ENCODE measurements at regions not wholly inside any gene's neighbourhood (a gene's known extent, or its start where the extent isn't known, plus 50 kb on each side); places are given as distances from the start of the nearest gene placed in this dataset.

DNA sequence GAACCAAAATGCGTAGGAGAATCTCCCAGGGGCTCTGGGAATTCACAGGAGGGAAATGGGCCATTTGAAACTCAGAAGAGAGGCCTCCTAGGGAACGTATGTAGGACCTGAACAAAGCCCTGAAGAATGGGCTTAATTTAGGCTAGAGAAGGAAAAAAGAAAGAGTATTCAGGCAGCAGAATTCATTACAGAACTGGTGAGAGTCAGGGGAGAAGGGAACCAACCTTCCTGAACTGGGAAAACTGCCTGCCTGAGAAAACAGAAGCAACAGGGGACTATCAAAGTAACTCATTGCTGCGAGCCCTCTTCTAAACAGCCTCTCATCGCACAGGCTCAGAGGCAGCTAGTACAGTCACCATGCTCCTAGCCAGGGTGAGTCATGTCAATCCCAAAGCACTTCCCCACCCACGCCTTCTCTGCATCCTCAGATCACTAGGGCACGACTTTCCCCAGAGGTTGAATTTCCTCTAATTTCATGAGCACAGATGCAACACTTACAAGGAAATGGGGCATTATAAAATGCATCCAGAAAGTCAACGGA is 98.1 kb downstream of the ADSS2 start:
- H3K27ac ChIP-seq, result peak overlapping the region in 3 of 12 donors; percentile 2 to 72 (median 47)

DNA sequence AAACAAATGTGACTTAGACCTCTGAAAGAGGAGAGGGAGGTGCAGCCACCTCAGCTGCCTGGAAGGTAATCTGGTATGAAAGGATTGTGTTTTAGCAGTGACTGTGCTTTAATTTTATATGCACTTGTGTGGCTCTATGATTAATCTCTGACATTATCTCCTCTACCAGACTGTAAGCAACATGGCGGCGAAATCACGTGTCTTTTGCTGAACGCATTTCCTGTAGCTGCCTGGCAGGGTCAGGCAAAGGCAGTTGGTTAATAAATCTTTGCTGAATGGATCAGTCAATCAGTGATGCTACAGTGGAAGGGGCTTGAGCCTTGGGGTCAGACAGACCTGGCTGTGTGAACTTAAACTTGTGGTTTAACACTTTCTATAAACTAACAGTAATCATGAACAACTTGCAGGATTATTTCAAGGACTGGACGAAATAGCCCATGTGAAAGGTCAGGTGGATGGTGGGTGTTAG is 96.9 kb downstream of the ADSS2 start:
- intact Hi-C loops (cut with DNase I), result no loop called here

More for the DNA sequence above, 98.1 kb downstream of the ADSS2 start:
- Histone ChIP-seq H3K27me3 (peaks cover 0 to 3% (median 0%) of the 10 kb centered on the region in 9 donors), H3K36me3 (no peaks in the 10 kb centered on the region), H3K4me1 (peaks cover 0 to 37% (median 0%) of the 10 kb centered on the region in 12 donors), H3K4me3 (no peak overlapping the region), H3K9me3 (no peaks in the 10 kb centered on the region)
- TF ChIP-seq POLR2A (IDR thresholded peaks at IDR 0.05) (no peak), CTCF (IDR thresholded peaks at IDR 0.05) (no peak)
- intact Hi-C loops (cut with DNase I), result no loop called here
- DNase-seq (peak in 4 of 5 donors; percentile 44 to 76 (median 57)), ATAC-seq (peak; percentile 78 to 99 (median 94))
- 23 to 40% (median 27%) methylated on average over 7 of the region's 7 CpGs for WGBS, 4 donors

GRCh38 chr1:244356376-244356775 is 95.3 kb downstream of the ADSS2 start:
- 86 to 94% (median 92%) methylated on average over 1 of the region's 1 CpG for WGBS, 4 donors
- Histone ChIP-seq H3K9me3 (no peaks in the 10 kb centered on the region), H3K36me3 (no peaks in the 10 kb centered on the region), H3K4me1 (peaks cover 0 to 17% (median 0%) of the 10 kb centered on the region in 12 donors), H3K4me3 (no peak overlapping the region), H3K27me3 (no peaks in the 10 kb centered on the region), H3K27ac (no peak overlapping the region)
- no peak for DNase-seq
- ATAC-seq, result no peak
- no peak for TF ChIP-seq POLR2A (IDR thresholded peaks at IDR 0.05)
- no peak for TF ChIP-seq CTCF (IDR thresholded peaks at IDR 0.05)
- intact Hi-C loops (cut with DNase I), result no loop called here

More for the DNA sequence above, 96.9 kb downstream of the ADSS2 start:
- H3K36me3 ChIP-seq, result no peaks in the 10 kb centered on the region
- no peak for ATAC-seq
- peaks cover 0 to 1% (median 0%) of the 10 kb centered on the region in 9 donors for H3K27me3 ChIP-seq
- H3K27ac ChIP-seq, result no peak overlapping the region
- peaks cover 0 to 25% (median 0%) of the 10 kb centered on the region in 12 donors for H3K4me1 ChIP-seq
- no peak for TF ChIP-seq POLR2A (IDR thresholded peaks at IDR 0.05)
- no peak for TF ChIP-seq CTCF (IDR thresholded peaks at IDR 0.05)
- no peak overlapping the region for H3K4me3 ChIP-seq
- H3K9me3 ChIP-seq, result no peaks in the 10 kb centered on the region
- WGBS, 4 donors, result 76 to 85% (median 80%) methylated on average over 5 of the region's 5 CpGs
- DNase-seq, result no peak
